GM23338 (cell line): ENCODE measurements at regions not wholly inside any gene's neighbourhood (a gene's known extent, or its start where the extent isn't known, plus 50 kb on each side); places are given as distances from the start of the nearest gene placed in this dataset.

Experiments
- ATAC-seq: fragments of 200-7000 bp; cut with Tn5 transposase; 3 replicates; pipeline ENCODE4 v1.9.1; 2020
- DNase-seq: peaks from one replicate; pipeline ENCODE4 v3.0.0-alpha.2; 2015; ENCODE audit warnings: low spot score
- H2AFZ ChIP-seq: fragments of 200-600 bp; sonication (generic); 2 replicates; pipeline ENCODE4 v1.8.0; 2016; ENCODE audit warnings: antibody characterized with exemption, mild to moderate bottlenecking, moderate library complexity
- H3F3A ChIP-seq: fragments of 200-600 bp; sonication (generic); replicated peaks from 2 replicates; pipeline ENCODE4 v1.8.0; 2017; ENCODE audit warnings: antibody characterized with exemption, mixed run types, low read depth
- H3K27ac ChIP-seq: fragments of 200-600 bp; sonication (generic); 2 replicates; pipeline ENCODE4 v1.6.1; 2016; ENCODE audit warnings: low read depth
- H3K27me3 ChIP-seq: fragments of 200-600 bp; sonication (generic); 2 replicates; pipeline ENCODE4 v1.8.0; 2016; ENCODE audit warnings: mild to moderate bottlenecking, mixed run types, moderate library complexity; ENCODE audit not compliant: insufficient read depth
- H3K36me3 ChIP-seq: fragments of 200-600 bp; sonication (generic); 2 replicates; pipeline ENCODE4 v1.8.0; 2016; ENCODE audit warnings: mild to moderate bottlenecking; ENCODE audit not compliant: insufficient read depth
- H3K4me1 ChIP-seq: fragments of 200-600 bp; sonication (generic); 2 replicates; pipeline ENCODE4 v1.8.0; 2016; ENCODE audit warnings: mild to moderate bottlenecking, moderate library complexity; ENCODE audit not compliant: insufficient read depth
- H3K4me2 ChIP-seq: fragments of 200-600 bp; sonication (generic); 2 replicates; pipeline ENCODE4 v1.7.1; 2017; ENCODE audit warnings: mixed run types
- H3K4me3 ChIP-seq: fragments of 200-600 bp; sonication (generic); 2 replicates; pipeline ENCODE4 v1.6.1; 2016; ENCODE audit warnings: mixed run types
- H3K79me2 ChIP-seq: fragments of 200-600 bp; sonication (generic); replicated peaks from 2 replicates; pipeline ENCODE4 v1.8.0; 2017; ENCODE audit warnings: mild to moderate bottlenecking; ENCODE audit not compliant: insufficient read depth
- H3K9me2 ChIP-seq: fragments of 200-600 bp; sonication (generic); 2 replicates; pipeline ENCODE4 v1.8.0; 2017; ENCODE audit not compliant: insufficient read depth
- H4K20me1 ChIP-seq: fragments of 200-600 bp; sonication (generic); replicated peaks from 2 replicates; pipeline ENCODE4 v1.8.0; 2017; ENCODE audit warnings: mild to moderate bottlenecking; ENCODE audit not compliant: insufficient read depth
- H3K27ac Mint-ChIP-seq: 2 replicates; pipeline ENCODE4 v1.8.0; 2020; ENCODE audit warnings: inconsistent platforms, mild to moderate bottlenecking, moderate library complexity, mixed read lengths
- H3K27me3 Mint-ChIP-seq: 3 replicates; pipeline ENCODE4 v1.8.0; 2022; ENCODE audit warnings: low read depth, mild to moderate bottlenecking, moderate library complexity, mixed read lengths, inconsistent platforms; ENCODE audit not compliant: insufficient read depth, poor library complexity
- H3K36me3 Mint-ChIP-seq: 3 replicates; pipeline ENCODE4 v1.8.0; 2021; ENCODE audit warnings: low read depth, mild to moderate bottlenecking, inconsistent platforms, moderate library complexity, mixed read lengths
- H3K4me1 Mint-ChIP-seq: 3 replicates; pipeline ENCODE4 v1.8.0; 2020; ENCODE audit warnings: mild to moderate bottlenecking, inconsistent platforms, mixed read lengths
- H3K4me3 Mint-ChIP-seq: 3 replicates; pipeline ENCODE4 v1.8.0; 2021; ENCODE audit warnings: moderate library complexity, mild to moderate bottlenecking, inconsistent platforms, mixed read lengths
- H3K9me3 Mint-ChIP-seq: 3 replicates; pipeline ENCODE4 v1.8.0; 2020; ENCODE audit warnings: moderate library complexity, mild to moderate bottlenecking, inconsistent platforms, mixed read lengths
- CREB1 ChIP-seq: fragments of 250-450 bp; sonication (Bioruptor Pico); IDR thresholded peaks from 2 replicates; pipeline ENCODE4 v1.5.0; 2020; ENCODE audit warnings: low read depth, mild to moderate bottlenecking, moderate library complexity
- EZH2 ChIP-seq: fragments of 200-600 bp; sonication (generic); IDR thresholded peaks from one replicate; pipeline ENCODE4 v1.8.0; 2017; ENCODE audit warnings: antibody characterized with exemption, mild to moderate bottlenecking, low read depth; ENCODE audit not compliant: unreplicated experiment
- EZH2phosphoT487 ChIP-seq: fragments of 200-600 bp; sonication (generic); IDR thresholded peaks from one replicate; pipeline ENCODE4 v1.8.1; 2018; ENCODE audit warnings: antibody characterized with exemption; ENCODE audit not compliant: unreplicated experiment
- POLR2AphosphoS5 ChIP-seq: IDR thresholded peaks from 2 replicates; pipeline ENCODE4 v1.6.1; 2016; ENCODE audit warnings: antibody characterized with exemption, low read depth
- STAT1 ChIP-seq: IDR thresholded peaks from one replicate; pipeline ENCODE4 v1.6.1; 2016; ENCODE audit warnings: antibody characterized with exemption; ENCODE audit not compliant: unreplicated experiment
- ZNF114 ChIP-seq: fragments of 250-450 bp; sonication (Bioruptor Pico); IDR thresholded peaks from 2 replicates; pipeline ENCODE4 v1.5.0; 2020; ENCODE audit warnings: mild to moderate bottlenecking, moderate library complexity
- ZNF331 ChIP-seq: fragments of 250-450 bp; sonication (Bioruptor Pico); IDR thresholded peaks from 2 replicates; pipeline ENCODE4 v1.5.0; 2020; ENCODE audit warnings: low read depth, mild to moderate bottlenecking, moderate library complexity
- TF ChIP-seq, protein P1 (sequence below): IDR thresholded peaks from one replicate; pipeline ENCODE4 v1.6.1; 2018; ENCODE audit warnings: antibody characterized with exemption; ENCODE audit not compliant: unreplicated experiment
- TF ChIP-seq, protein P2 (sequence below): IDR thresholded peaks from 2 replicates; pipeline ENCODE4 v1.6.1; 2016; ENCODE audit warnings: antibody characterized with exemption
- TF ChIP-seq, protein P3 (sequence below): fragments of 250-450 bp; sonication (Bioruptor Pico); IDR thresholded peaks from 2 replicates; pipeline ENCODE4 v1.5.0; 2020; ENCODE audit warnings: mild to moderate bottlenecking, moderate library complexity

DNA sequence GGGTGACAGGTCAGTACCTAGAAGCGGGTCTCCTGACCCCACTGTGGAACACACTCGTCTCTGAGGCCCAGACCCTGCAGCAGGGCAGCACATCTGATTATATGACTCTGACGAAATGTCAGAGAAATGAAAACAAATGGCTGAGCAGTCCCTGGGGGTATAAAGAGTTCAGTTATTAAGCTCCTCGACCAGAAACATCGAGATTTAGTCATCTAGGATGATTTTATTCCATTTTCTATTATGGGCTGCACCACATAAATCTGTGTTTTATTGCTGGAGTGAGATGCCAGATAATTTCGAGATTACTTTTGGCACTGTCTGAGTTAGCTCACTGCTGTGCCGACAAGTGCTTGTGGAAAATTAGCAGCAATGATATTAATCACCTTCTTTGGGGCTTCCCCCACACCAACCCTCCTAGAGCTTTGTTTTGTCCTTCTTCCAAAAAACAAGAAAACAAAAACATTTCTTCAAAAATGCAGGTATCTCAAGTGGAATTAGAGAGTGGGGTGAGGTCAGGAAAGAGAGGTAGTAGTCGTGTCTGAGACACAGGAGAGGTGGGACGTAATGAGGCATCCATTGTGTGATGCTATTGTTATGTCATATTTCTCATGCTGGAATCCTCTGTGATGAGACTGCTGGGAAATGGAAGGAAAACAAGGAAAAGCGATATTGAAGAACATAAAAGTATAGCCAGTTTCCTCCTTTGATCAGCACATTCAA, 495.5 kb downstream of the DMAC1 start:
- H3K79me2 ChIP-seq = no peaks in the 10 kb centered on the region
- H3K36me3 ChIP-seq = no peaks in the 10 kb centered on the region
- no peak overlapping the region for H3K4me2 ChIP-seq
- DNase-seq = no peak
- H3K9me2 ChIP-seq = peaks cover 8% of the 10 kb centered on the region; the same call in 1 of the 2 replicates
- H3K4me1 ChIP-seq = no peaks in the 10 kb centered on the region
- H3K9me3 Mint-ChIP-seq = peaks cover 22% of the 10 kb centered on the region
- no peak overlapping the region for H3K4me3 ChIP-seq
- H3K36me3 Mint-ChIP-seq = peaks cover 9% of the 10 kb centered on the region; the same call in 2 of the 3 replicates
- no peaks in the 10 kb centered on the region for H3K27me3 ChIP-seq
- H3K27ac ChIP-seq = no peak overlapping the region
- H3K4me3 Mint-ChIP-seq = no peak overlapping the region
- TF ChIP-seq ZNF331 (CRISPR knock-in tag) = no peak
- no peak for TF ChIP-seq STAT1
- TF ChIP-seq, protein P1, sequence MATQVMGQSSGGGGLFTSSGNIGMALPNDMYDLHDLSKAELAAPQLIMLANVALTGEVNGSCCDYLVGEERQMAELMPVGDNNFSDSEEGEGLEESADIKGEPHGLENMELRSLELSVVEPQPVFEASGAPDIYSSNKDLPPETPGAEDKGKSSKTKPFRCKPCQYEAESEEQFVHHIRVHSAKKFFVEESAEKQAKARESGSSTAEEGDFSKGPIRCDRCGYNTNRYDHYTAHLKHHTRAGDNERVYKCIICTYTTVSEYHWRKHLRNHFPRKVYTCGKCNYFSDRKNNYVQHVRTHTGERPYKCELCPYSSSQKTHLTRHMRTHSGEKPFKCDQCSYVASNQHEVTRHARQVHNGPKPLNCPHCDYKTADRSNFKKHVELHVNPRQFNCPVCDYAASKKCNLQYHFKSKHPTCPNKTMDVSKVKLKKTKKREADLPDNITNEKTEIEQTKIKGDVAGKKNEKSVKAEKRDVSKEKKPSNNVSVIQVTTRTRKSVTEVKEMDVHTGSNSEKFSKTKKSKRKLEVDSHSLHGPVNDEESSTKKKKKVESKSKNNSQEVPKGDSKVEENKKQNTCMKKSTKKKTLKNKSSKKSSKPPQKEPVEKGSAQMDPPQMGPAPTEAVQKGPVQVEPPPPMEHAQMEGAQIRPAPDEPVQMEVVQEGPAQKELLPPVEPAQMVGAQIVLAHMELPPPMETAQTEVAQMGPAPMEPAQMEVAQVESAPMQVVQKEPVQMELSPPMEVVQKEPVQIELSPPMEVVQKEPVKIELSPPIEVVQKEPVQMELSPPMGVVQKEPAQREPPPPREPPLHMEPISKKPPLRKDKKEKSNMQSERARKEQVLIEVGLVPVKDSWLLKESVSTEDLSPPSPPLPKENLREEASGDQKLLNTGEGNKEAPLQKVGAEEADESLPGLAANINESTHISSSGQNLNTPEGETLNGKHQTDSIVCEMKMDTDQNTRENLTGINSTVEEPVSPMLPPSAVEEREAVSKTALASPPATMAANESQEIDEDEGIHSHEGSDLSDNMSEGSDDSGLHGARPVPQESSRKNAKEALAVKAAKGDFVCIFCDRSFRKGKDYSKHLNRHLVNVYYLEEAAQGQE = no peak
- TF ChIP-seq, protein P2, sequence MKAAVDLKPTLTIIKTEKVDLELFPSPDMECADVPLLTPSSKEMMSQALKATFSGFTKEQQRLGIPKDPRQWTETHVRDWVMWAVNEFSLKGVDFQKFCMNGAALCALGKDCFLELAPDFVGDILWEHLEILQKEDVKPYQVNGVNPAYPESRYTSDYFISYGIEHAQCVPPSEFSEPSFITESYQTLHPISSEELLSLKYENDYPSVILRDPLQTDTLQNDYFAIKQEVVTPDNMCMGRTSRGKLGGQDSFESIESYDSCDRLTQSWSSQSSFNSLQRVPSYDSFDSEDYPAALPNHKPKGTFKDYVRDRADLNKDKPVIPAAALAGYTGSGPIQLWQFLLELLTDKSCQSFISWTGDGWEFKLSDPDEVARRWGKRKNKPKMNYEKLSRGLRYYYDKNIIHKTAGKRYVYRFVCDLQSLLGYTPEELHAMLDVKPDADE = no peak
- no peak for TF ChIP-seq POLR2AphosphoS5
- no peak overlapping the region for H2AFZ ChIP-seq
- H4K20me1 ChIP-seq = no peaks in the 10 kb centered on the region
- no peaks in the 10 kb centered on the region for H3K4me1 Mint-ChIP-seq
- H3K27ac Mint-ChIP-seq = no peak overlapping the region
- H3K27me3 Mint-ChIP-seq = no peaks in the 10 kb centered on the region
- H3F3A ChIP-seq = no peaks in the 10 kb centered on the region
- no peak for ATAC-seq

- no peaks in the 10 kb centered on the region for H3K36me3 Mint-ChIP-seq
- H3K27me3 Mint-ChIP-seq = no peaks in the 10 kb centered on the region
- no peak overlapping the region for H3K4me3 Mint-ChIP-seq
- no peak overlapping the region for H3K27ac ChIP-seq
- no peaks in the 10 kb centered on the region for H3K9me3 Mint-ChIP-seq
- H3K9me2 ChIP-seq = peaks cover 8% of the 10 kb centered on the region; the same call in 1 of the 2 replicates
- H3K4me1 Mint-ChIP-seq = peaks cover 2% of the 10 kb centered on the region; the same call in 2 of the 3 replicates
- no peaks in the 10 kb centered on the region for H3K79me2 ChIP-seq
- ATAC-seq (no peak), DNase-seq (no peak)
- no peaks in the 10 kb centered on the region for H4K20me1 ChIP-seq
- no peaks in the 10 kb centered on the region for H3F3A ChIP-seq
- H3K4me2 ChIP-seq = no peak overlapping the region
- no peak overlapping the region for H3K4me3 ChIP-seq
- H2AFZ ChIP-seq = no peak overlapping the region
- H3K36me3 ChIP-seq = no peaks in the 10 kb centered on the region
- no peak overlapping the region for H3K27ac Mint-ChIP-seq
- no peaks in the 10 kb centered on the region for H3K27me3 ChIP-seq
- no peaks in the 10 kb centered on the region for H3K4me1 ChIP-seq
- TF ChIP-seq CREB1 (CRISPR knock-in tag) (no peak), EZH2 (no peak), ZNF114 (no peak), EZH2phosphoT487 (no peak)
- TF ChIP-seq, protein P3, sequence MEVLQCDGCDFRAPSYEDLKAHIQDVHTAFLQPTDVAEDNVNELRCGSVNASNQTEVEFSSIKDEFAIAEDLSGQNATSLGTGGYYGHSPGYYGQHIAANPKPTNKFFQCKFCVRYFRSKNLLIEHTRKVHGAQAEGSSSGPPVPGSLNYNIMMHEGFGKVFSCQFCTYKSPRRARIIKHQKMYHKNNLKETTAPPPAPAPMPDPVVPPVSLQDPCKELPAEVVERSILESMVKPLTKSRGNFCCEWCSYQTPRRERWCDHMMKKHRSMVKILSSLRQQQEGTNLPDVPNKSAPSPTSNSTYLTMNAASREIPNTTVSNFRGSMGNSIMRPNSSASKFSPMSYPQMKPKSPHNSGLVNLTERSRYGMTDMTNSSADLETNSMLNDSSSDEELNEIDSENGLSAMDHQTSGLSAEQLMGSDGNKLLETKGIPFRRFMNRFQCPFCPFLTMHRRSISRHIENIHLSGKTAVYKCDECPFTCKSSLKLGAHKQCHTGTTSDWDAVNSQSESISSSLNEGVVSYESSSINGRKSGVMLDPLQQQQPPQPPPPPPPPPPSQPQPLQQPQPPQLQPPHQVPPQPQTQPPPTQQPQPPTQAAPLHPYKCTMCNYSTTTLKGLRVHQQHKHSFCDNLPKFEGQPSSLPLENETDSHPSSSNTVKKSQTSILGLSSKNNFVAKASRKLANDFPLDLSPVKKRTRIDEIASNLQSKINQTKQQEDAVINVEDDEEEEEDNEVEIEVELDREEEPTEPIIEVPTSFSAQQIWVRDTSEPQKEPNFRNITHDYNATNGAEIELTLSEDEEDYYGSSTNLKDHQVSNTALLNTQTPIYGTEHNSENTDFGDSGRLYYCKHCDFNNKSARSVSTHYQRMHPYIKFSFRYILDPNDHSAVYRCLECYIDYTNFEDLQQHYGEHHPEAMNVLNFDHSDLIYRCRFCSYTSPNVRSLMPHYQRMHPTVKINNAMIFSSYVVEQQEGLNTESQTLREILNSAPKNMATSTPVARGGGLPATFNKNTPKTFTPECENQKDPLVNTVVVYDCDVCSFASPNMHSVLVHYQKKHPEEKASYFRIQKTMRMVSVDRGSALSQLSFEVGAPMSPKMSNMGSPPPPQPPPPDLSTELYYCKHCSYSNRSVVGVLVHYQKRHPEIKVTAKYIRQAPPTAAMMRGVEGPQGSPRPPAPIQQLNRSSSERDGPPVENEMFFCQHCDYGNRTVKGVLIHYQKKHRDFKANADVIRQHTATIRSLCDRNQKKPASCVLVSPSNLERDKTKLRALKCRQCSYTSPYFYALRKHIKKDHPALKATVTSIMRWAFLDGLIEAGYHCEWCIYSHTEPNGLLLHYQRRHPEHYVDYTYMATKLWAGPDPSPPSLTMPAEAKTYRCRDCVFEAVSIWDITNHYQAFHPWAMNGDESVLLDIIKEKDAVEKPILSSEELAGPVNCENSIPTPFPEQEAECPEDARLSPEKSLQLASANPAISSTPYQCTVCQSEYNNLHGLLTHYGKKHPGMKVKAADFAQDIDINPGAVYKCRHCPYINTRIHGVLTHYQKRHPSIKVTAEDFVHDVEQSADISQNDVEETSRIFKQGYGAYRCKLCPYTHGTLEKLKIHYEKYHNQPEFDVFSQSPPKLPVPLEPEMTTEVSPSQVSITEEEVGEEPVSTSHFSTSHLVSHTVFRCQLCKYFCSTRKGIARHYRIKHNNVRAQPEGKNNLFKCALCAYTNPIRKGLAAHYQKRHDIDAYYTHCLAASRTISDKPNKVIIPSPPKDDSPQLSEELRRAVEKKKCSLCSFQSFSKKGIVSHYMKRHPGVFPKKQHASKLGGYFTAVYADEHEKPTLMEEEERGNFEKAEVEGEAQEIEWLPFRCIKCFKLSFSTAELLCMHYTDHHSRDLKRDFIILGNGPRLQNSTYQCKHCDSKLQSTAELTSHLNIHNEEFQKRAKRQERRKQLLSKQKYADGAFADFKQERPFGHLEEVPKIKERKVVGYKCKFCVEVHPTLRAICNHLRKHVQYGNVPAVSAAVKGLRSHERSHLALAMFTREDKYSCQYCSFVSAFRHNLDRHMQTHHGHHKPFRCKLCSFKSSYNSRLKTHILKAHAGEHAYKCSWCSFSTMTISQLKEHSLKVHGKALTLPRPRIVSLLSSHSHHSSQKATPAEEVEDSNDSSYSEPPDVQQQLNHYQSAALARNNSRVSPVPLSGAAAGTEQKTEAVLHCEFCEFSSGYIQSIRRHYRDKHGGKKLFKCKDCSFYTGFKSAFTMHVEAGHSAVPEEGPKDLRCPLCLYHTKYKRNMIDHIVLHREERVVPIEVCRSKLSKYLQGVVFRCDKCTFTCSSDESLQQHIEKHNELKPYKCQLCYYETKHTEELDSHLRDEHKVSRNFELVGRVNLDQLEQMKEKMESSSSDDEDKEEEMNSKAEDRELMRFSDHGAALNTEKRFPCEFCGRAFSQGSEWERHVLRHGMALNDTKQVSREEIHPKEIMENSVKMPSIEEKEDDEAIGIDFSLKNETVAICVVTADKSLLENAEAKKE (CRISPR knock-in tag) = no peak
Measured at GRCh38 chr9:7300484-7300883, 499.1 kb downstream of the DMAC1 start.
